ENCODE measurements at regions not wholly inside any gene's neighbourhood (a gene's known extent, or its start where the extent isn't known, plus 50 kb on each side); places are given as distances from the start of the nearest gene placed in this dataset.
"Not testable (repeated sequence)": the region's sequence is repeated elsewhere in the genome, so short reads cannot be mapped to it uniquely, and the experiment has no call there.

GRCh38 chr7:130853503-130854279, 119.7 kb upstream of the KLF14 start:
- CTCF ChIA-PET = no interaction called here
- no peak for TF ChIP-seq CTCF (IDR thresholded peaks at IDR 0.05; ENCODE audit: control extremely low read depth, extremely low read depth, low read depth, missing control alignments)
- DNase-seq (ENCODE audit: extremely low spot score) = no peak
- POLR2A ChIA-PET = no interaction called here

GRCh38 chr7:130854481-130854880, 120.5 kb upstream of the KLF14 start:
- TF ChIP-seq CTCF (IDR thresholded peaks at IDR 0.05; ENCODE audit: control extremely low read depth, extremely low read depth, low read depth, missing control alignments) = no peak
- ChIA-PET POLR2A (no interaction called here), CTCF (interaction anchor here (1.3 to 3.5 kb wide), 3 partner anchors 14 to 43 kb away, joined by 3 to 12 read pairs (median 7); no protein-coding TSS in a partner anchor)
- no peak for DNase-seq (ENCODE audit: extremely low spot score)

GRCh38 chr7:130856866-130857265, 122.9 kb upstream of the KLF14 start:
- DNase-seq (ENCODE audit: extremely low spot score) = no peak
- TF ChIP-seq CTCF (IDR thresholded peaks at IDR 0.05; ENCODE audit: control extremely low read depth, extremely low read depth, low read depth, missing control alignments) = no peak
- CTCF ChIA-PET = interaction anchor here (1.0 to 3.5 kb wide), 2 partner anchors 24 to 40 kb away, joined by 4 to 12 read pairs; no protein-coding TSS in a partner anchor
- POLR2A ChIA-PET = no interaction called here

- POLR2A ChIA-PET = interaction anchor here (0.6 kb wide), 1 partner anchor 12 kb away, joined by 6 read pairs; no protein-coding TSS in a partner anchor
- CTCF ChIA-PET; DNase-seq (ENCODE audit: extremely low spot score): not testable (repeated sequence)
Observed at GRCh38 chr7:130860832-130861231, 126.8 kb upstream of the KLF14 start.

DNA sequence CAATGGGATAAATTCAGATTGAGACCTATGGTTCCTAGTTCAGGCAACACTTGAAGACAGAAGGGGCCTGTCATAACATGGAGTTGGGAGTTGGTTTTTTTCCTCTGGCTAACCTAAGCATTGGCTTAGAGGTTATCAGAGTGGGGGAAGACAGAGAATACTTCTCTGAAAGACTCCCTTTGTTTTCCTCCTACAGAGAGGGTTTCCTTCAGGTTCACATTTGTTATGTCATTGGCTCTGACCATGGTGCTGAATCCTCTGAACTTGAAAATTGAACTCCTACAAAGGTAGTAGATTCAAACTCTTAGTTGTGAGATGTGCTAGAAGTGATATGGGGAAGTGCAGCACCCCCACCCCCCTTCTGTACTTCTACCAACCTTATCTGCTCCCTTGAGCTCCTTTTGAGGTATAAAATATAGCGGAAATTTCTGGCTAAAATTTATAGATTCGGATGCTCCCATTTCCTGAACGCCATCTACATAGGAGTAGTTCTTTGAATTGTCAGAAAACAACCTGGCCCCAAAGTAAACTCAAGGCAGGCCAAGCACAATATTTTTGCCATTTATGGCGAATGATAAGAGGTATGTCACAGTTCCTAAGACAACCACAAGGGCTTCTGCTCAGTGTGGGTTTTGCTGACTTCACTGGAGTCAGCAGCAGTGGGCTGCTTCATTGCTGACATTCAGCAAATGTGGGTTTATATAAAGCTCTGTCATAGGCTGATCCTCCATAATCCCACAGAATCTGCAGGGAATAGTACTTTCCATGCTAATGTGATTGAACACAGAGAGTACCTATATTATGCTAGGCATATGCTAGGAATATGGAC, 131.6 kb upstream of the KLF14 start:
- no peak for DNase-seq (ENCODE audit: extremely low spot score)
- no peak for TF ChIP-seq CTCF (IDR thresholded peaks at IDR 0.05; ENCODE audit: control extremely low read depth, extremely low read depth, low read depth, missing control alignments)

GRCh38 chr7:130867039-130867438, 133.0 kb upstream of the KLF14 start:
- ChIA-PET POLR2A (no interaction called here), CTCF (interaction anchor here (1.1 to 2.3 kb wide), 3 partner anchors 8 to 27 kb away, joined by 3 to 7 read pairs (median 3); no protein-coding TSS in a partner anchor)
- no peak for TF ChIP-seq CTCF (IDR thresholded peaks at IDR 0.05; ENCODE audit: control extremely low read depth, extremely low read depth, low read depth, missing control alignments)
- DNase-seq (ENCODE audit: extremely low spot score) = no peak

More for the DNA sequence above, 131.6 kb upstream of the KLF14 start:
- ChIA-PET CTCF (interaction anchor here (2.3 kb wide), 1 partner anchor 10 kb away, joined by 7 read pairs; no protein-coding TSS in a partner anchor), POLR2A (no interaction called here)
